Karpas-422 (cell line): ENCODE measurements at regions not wholly inside any gene's neighbourhood (a gene's known extent, or its start where the extent isn't known, plus 50 kb on each side); places are given as distances from the start of the nearest gene placed in this dataset.

Experiments used
- DNase-seq: peaks from one replicate; pipeline ENCODE4 v3.0.0-alpha.2; 2015
- H2AFZ ChIP-seq: fragments of 200-600 bp; sonication (generic); 2 replicates; pipeline ENCODE4 v1.6.1; 2014; ENCODE audit warnings: antibody characterized with exemption, low read length, mixed read lengths
- H3K27ac ChIP-seq: fragments of 200-600 bp; sonication (generic); 2 replicates; pipeline ENCODE4 v1.5.1; 2014; ENCODE audit warnings: mild to moderate bottlenecking, low read length, moderate library complexity
- H3K27me3 ChIP-seq: fragments of 200-600 bp; sonication (generic); 2 replicates; pipeline ENCODE4 v1.6.1; 2014; ENCODE audit warnings: low read length, mixed read lengths
- H3K36me3 ChIP-seq: fragments of 200-600 bp; sonication (generic); 2 replicates; pipeline ENCODE4 v1.6.1; 2014; ENCODE audit warnings: low read length, mixed read lengths; ENCODE audit not compliant: insufficient read depth
- H3K4me1 ChIP-seq: fragments of 200-600 bp; sonication (generic); 2 replicates; pipeline ENCODE4 v1.6.1; 2014; ENCODE audit warnings: mild to moderate bottlenecking, low read length, mixed read lengths
- H3K4me2 ChIP-seq: fragments of 200-600 bp; sonication (generic); 2 replicates; pipeline ENCODE4 v1.6.1; 2014; ENCODE audit warnings: low read length, low read depth, mild to moderate bottlenecking; ENCODE audit not compliant: poor library complexity, severe bottlenecking
- H3K4me3 ChIP-seq: fragments of 200-600 bp; sonication (generic); 2 replicates; pipeline ENCODE4 v1.5.1; 2014; ENCODE audit warnings: mild to moderate bottlenecking, antibody characterized with exemption, low read length, mixed read lengths
- H3K79me2 ChIP-seq: fragments of 200-600 bp; sonication (generic); 2 replicates; pipeline ENCODE4 v1.6.1; 2014; ENCODE audit warnings: mild to moderate bottlenecking, low read length, mixed read lengths
- H3K9ac ChIP-seq: fragments of 200-600 bp; sonication (generic); 2 replicates; pipeline ENCODE4 v1.6.0; 2014; ENCODE audit warnings: low read length
- H3K9me2 ChIP-seq: fragments of 200-600 bp; sonication (generic), shearing (Covaris generic); replicated peaks from 2 replicates; pipeline ENCODE4 v1.6.0; 2014; ENCODE audit warnings: mild to moderate bottlenecking, low read length, moderate library complexity; ENCODE audit not compliant: insufficient read depth
- H3K9me3 ChIP-seq: fragments of 300-700, 200-600 bp; sonication (generic); 2 replicates; pipeline ENCODE4 v1.6.1; 2014; ENCODE audit warnings: low read length, mixed read lengths
- H4K20me1 ChIP-seq: fragments of 200-600 bp; sonication (generic); 2 replicates; pipeline ENCODE4 v1.6.1; 2014; ENCODE audit warnings: mild to moderate bottlenecking, antibody characterized with exemption, low read length, low read depth; ENCODE audit not compliant: insufficient read depth

DNA sequence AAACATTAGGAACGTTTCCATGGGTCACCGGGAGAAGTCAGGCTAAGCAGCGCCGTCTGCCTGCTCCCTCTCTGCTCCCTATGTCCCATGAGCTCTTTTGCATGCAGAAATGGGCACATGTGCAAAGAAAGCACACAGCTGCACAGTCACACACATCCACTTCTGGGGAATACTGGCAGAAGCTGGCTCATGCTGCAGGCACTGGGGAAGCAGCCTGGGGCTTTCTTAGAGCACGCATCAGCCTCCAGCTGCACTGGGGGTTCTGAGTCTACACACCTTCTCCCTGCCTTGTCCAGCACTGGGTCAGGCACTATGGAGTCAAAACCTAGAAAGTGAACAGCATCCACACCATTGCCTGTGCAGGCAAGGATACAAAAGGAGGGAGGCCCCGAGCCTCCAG, 76.1 kb upstream of the FOXQ1 start:
- Histone ChIP-seq H3K4me2 (no peak overlapping the region), H3K9me3 (no peaks in the 10 kb centered on the region), H3K9ac (no peak overlapping the region), H3K9me2 (no peaks in the 10 kb centered on the region), H4K20me1 (no peaks in the 10 kb centered on the region), H2AFZ (no peak overlapping the region), H3K4me3 (no peak overlapping the region), H3K4me1 (no peaks in the 10 kb centered on the region), H3K27me3 (no peaks in the 10 kb centered on the region), H3K79me2 (no peaks in the 10 kb centered on the region), H3K36me3 (no peaks in the 10 kb centered on the region), H3K27ac (no peak overlapping the region)
- DNase-seq, result no peak

- H4K20me1 ChIP-seq, result no peaks in the 10 kb centered on the region
- no peak overlapping the region for H3K9ac ChIP-seq
- H3K27me3 ChIP-seq, result no peaks in the 10 kb centered on the region
- DNase-seq, result no peak
- H3K79me2 ChIP-seq, result no peaks in the 10 kb centered on the region
- no peaks in the 10 kb centered on the region for H3K9me3 ChIP-seq
- H2AFZ ChIP-seq, result no peak overlapping the region
- H3K9me2 ChIP-seq, result no peaks in the 10 kb centered on the region
- no peaks in the 10 kb centered on the region for H3K4me1 ChIP-seq
- no peak overlapping the region for H3K4me2 ChIP-seq
- no peak overlapping the region for H3K27ac ChIP-seq
- no peak overlapping the region for H3K4me3 ChIP-seq
- no peaks in the 10 kb centered on the region for H3K36me3 ChIP-seq
These were observed 78.0 kb upstream of the FOXQ1 start for GRCh38 chr6:1233924-1234323.

- no peak for DNase-seq
- no peaks in the 10 kb centered on the region for H4K20me1 ChIP-seq
These were observed 79.3 kb upstream of the FOXQ1 start for GRCh38 chr6:1232578-1232977.

GRCh38 chr6:1231941-1232340, 80.0 kb upstream of the FOXQ1 start:
- H3K79me2 ChIP-seq, result no peaks in the 10 kb centered on the region
- no peak overlapping the region for H3K4me2 ChIP-seq

More at GRCh38 chr6:1232578-1232977, 79.3 kb upstream of the FOXQ1 start:
- H3K4me3 ChIP-seq, result no peak overlapping the region
- no peaks in the 10 kb centered on the region for H3K79me2 ChIP-seq
- no peak overlapping the region for H3K9ac ChIP-seq
- no peaks in the 10 kb centered on the region for H3K4me1 ChIP-seq
- no peaks in the 10 kb centered on the region for H3K27me3 ChIP-seq
- H2AFZ ChIP-seq, result no peak overlapping the region
- H3K4me2 ChIP-seq, result no peak overlapping the region
- H3K36me3 ChIP-seq, result no peaks in the 10 kb centered on the region
- H3K27ac ChIP-seq, result no peak overlapping the region
- no peaks in the 10 kb centered on the region for H3K9me2 ChIP-seq
- H3K9me3 ChIP-seq, result no peaks in the 10 kb centered on the region

DNA sequence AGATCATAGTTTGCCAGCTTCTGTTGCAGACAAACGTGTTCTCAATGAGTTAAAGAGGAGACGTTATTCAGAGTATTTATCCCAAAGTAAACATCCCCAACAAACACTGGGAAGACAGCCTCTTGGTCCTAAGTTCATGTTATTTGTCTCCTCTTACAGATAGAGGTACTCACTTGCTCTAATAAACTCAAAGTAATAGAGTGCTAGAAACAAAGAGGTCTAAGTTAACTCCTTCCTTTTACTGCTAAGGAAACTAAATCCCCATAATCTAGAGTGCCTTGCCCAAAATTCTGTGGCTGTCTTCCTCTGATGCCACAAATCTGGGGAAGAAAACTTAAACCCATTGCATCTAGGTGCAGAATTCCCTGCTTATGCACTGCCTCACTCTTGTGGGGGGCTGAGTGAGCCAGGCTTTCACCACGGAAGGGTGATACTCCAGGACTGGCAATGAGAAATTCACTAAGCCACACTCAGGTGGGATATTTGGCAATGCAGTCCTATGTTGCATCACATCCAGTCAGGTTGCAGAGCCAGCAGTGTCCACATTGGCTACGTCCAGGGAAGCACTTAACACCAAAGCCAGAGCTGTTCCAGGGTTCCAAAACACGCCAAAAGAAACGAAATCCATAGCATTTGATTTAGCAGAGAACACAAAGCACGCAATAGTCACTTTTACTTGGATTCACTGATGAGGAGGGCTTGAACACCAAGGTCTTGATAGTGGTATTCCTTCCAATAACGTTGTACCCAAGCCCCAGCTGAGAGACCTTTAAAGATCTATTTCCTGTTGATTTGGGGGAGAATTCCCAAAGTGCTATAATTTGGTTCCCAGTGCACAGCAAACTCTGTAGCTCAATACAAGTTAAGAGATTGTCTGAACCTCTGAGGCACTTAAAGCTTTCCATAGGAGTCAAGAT, 81.0 kb upstream of the FOXQ1 start:
- Histone ChIP-seq H3K27me3 (no peaks in the 10 kb centered on the region), H2AFZ (no peak overlapping the region), H3K4me3 (no peak overlapping the region), H3K4me2 (no peak overlapping the region), H3K9ac (no peak overlapping the region), H4K20me1 (no peaks in the 10 kb centered on the region), H3K9me2 (no peaks in the 10 kb centered on the region), H3K4me1 (no peaks in the 10 kb centered on the region), H3K9me3 (no peaks in the 10 kb centered on the region), H3K79me2 (no peaks in the 10 kb centered on the region), H3K36me3 (no peaks in the 10 kb centered on the region), H3K27ac (no peak overlapping the region)
- DNase-seq, result no peak

More at GRCh38 chr6:1231941-1232340, 80.0 kb upstream of the FOXQ1 start:
- Histone ChIP-seq H3K4me3 (no peak overlapping the region), H3K27me3 (no peaks in the 10 kb centered on the region), H3K4me1 (no peaks in the 10 kb centered on the region), H3K9me2 (no peaks in the 10 kb centered on the region), H3K27ac (no peak overlapping the region), H3K9me3 (no peaks in the 10 kb centered on the region), H3K9ac (no peak overlapping the region), H4K20me1 (no peaks in the 10 kb centered on the region), H2AFZ (no peak overlapping the region), H3K36me3 (no peaks in the 10 kb centered on the region)
- DNase-seq, result no peak

DNA sequence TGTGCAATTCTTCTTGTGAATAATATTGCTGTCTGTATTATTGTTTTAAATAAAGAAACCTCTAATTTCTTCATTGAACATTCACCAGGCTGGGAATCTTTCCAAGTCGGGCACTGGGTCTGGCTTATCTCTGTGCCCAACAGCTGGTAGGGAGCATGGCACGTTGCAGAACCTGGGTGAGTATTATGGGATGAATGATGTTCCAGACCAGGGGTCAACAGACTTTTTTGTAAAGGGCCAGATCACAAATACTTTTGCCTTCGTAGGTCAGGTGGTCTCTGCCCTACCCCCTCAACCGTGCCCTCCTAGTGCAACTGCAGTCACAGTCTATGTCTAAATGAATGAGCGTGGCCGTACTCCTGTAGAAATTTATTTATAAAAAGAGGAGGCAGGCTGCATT, 81.6 kb upstream of the FOXQ1 start:
- no peak overlapping the region for H3K9ac ChIP-seq
- no peak overlapping the region for H3K4me3 ChIP-seq
- no peak overlapping the region for H2AFZ ChIP-seq
- no peaks in the 10 kb centered on the region for H3K36me3 ChIP-seq
- DNase-seq, result no peak
- H3K4me1 ChIP-seq, result no peaks in the 10 kb centered on the region
- no peaks in the 10 kb centered on the region for H3K9me2 ChIP-seq
- H3K4me2 ChIP-seq, result no peak overlapping the region
- H4K20me1 ChIP-seq, result no peaks in the 10 kb centered on the region
- H3K27me3 ChIP-seq, result no peaks in the 10 kb centered on the region
- H3K9me3 ChIP-seq, result no peaks in the 10 kb centered on the region
- H3K79me2 ChIP-seq, result no peaks in the 10 kb centered on the region
- H3K27ac ChIP-seq, result no peak overlapping the region

GRCh38 chr6:1229808-1230207, 82.1 kb upstream of the FOXQ1 start:
- no peaks in the 10 kb centered on the region for H3K4me1 ChIP-seq
- H3K79me2 ChIP-seq, result no peaks in the 10 kb centered on the region
- no peaks in the 10 kb centered on the region for H3K36me3 ChIP-seq
- no peaks in the 10 kb centered on the region for H3K9me3 ChIP-seq
- no peak overlapping the region for H2AFZ ChIP-seq
- no peaks in the 10 kb centered on the region for H3K27me3 ChIP-seq
- no peak overlapping the region for H3K4me2 ChIP-seq
- H3K27ac ChIP-seq, result no peak overlapping the region
- no peak for DNase-seq
- H3K9ac ChIP-seq, result no peak overlapping the region
- no peaks in the 10 kb centered on the region for H3K9me2 ChIP-seq
- no peaks in the 10 kb centered on the region for H4K20me1 ChIP-seq
- H3K4me3 ChIP-seq, result no peak overlapping the region

DNA sequence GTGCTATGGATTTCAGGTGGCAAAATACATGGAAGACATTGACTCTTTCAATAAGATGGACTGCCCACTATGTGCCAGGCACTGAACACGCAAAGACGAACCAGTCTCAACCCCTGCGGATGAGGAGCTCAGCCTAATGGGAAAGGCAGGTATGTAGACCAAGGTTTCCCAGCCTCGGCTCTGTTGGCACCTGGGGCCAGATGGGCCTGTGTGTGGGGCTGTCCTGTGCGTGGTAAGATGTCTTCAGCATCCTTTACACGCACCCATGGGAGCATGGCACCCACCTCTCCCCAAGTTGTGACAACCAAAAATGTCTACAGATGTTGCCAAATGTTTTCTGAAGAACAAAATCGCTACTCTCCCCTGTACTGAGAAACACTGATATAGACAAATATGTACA, 82.6 kb upstream of the FOXQ1 start:
- Histone ChIP-seq H2AFZ (no peak overlapping the region), H3K4me3 (no peak overlapping the region), H3K4me1 (no peaks in the 10 kb centered on the region), H3K9me2 (no peaks in the 10 kb centered on the region), H3K4me2 (no peak overlapping the region), H4K20me1 (no peaks in the 10 kb centered on the region), H3K27me3 (no peaks in the 10 kb centered on the region), H3K9ac (no peak overlapping the region), H3K79me2 (no peaks in the 10 kb centered on the region), H3K9me3 (no peaks in the 10 kb centered on the region), H3K36me3 (no peaks in the 10 kb centered on the region), H3K27ac (no peak overlapping the region)
- no peak for DNase-seq
